Caco-2 (cell line): ENCODE measurements at regions not wholly inside any gene's neighbourhood (a gene's known extent, or its start where the extent isn't known, plus 50 kb on each side); places are given as distances from the start of the nearest gene placed in this dataset.

Source experiments
- BruUV-seq: library from RNA; stranded (reverse); fragments of 400-500 nt; replicated peaks from 2 replicates; lab custom pipeline; 2021; lab: Mats Ljungman, UMichigan
- CTCF ChIA-PET: fragments of 300-600 bp; sonication (Branson Sonifier 250); formaldehyde crosslinking; loops from one replicate; lab custom pipeline; 2022; ENCODE audit warnings: antibody characterized with exemption; lab: Charles Lee
- POLR2A ChIA-PET: fragments of 300-600 bp; sonication (Branson Sonifier 250); formaldehyde crosslinking; loops from one replicate; lab custom pipeline; 2022; ENCODE audit warnings: antibody characterized with exemption; lab: Charles Lee
- DNase-seq, 2 experiments: peaks; one replicate each; pipeline versions ENCODE4 v3.0.0 to v3.0.0-alpha.2; 2020 to 2022
- H3K27me3 ChIP-seq: replicated peaks from 2 replicates; pipeline ENCODE4 v1.6.0; 2011; ENCODE audit warnings: low read length; ENCODE audit not compliant: control insufficient read depth, insufficient read depth
- H3K36me3 ChIP-seq: 2 replicates; pipeline ENCODE4 v1.5.1; 2011; ENCODE audit warnings: low read length; ENCODE audit not compliant: control insufficient read depth, insufficient read depth
- H3K4me1 ChIP-seq: fragments of 250-450 bp; sonication (Bioruptor Pico); 2 replicates; pipeline ENCODE4 v1.5.1; 2020; ENCODE audit warnings: mild to moderate bottlenecking
- H3K4me3 ChIP-seq: 2 replicates; pipeline ENCODE4 v1.5.1; 2011; ENCODE audit warnings: low read depth, mild to moderate bottlenecking, control low read depth, low read length
- H3K9me3 ChIP-seq: fragments of 250-450 bp; sonication (Bioruptor Pico); 2 replicates; pipeline ENCODE4 v1.5.1; 2020; ENCODE audit warnings: mild to moderate bottlenecking, moderate library complexity
- H3K27ac Mint-ChIP-seq: one replicate; pipeline ENCODE4 v1.8.0; 2022; ENCODE audit warnings: mixed read lengths; ENCODE audit not compliant: unreplicated experiment
- H3K27me3 Mint-ChIP-seq: one replicate; pipeline ENCODE4 v1.8.0; 2022; ENCODE audit warnings: mixed read lengths; ENCODE audit not compliant: insufficient read depth, unreplicated experiment
- H3K36me3 Mint-ChIP-seq: one replicate; pipeline ENCODE4 v1.8.0; 2022; ENCODE audit warnings: mild to moderate bottlenecking, mixed read lengths; ENCODE audit not compliant: insufficient read depth, unreplicated experiment
- H3K4me1 Mint-ChIP-seq: one replicate; pipeline ENCODE4 v1.8.0; 2022; ENCODE audit warnings: low read depth, mixed read lengths; ENCODE audit not compliant: unreplicated experiment
- H3K4me3 Mint-ChIP-seq: one replicate; pipeline ENCODE4 v1.8.0; 2022; ENCODE audit warnings: mild to moderate bottlenecking, moderate library complexity, mixed read lengths; ENCODE audit not compliant: unreplicated experiment
- H3K9me3 Mint-ChIP-seq: one replicate; pipeline ENCODE4 v1.8.0; 2022; ENCODE audit warnings: mixed read lengths; ENCODE audit not compliant: unreplicated experiment
- CTCF ChIP-seq, 2 experiments: fragments of 200-600 bp in 1 of 2; IDR thresholded peaks; 1 replicate in 1 of 2; 2 replicates in 1 of 2; pipeline versions ENCODE4 v1.5.1 to v1.8.0; 2011 to 2022; ENCODE audit warnings: antibody characterized with exemption in 1 of 2, control low read depth in 1 of 2, inconsistent platforms in 1 of 2, low read depth in 1 of 2, low read length in 1 of 2, mild to moderate bottlenecking in 1 of 2, moderate library complexity in 1 of 2; ENCODE audit not compliant: insufficient read depth in 1 of 2, severe bottlenecking in 1 of 2, unreplicated experiment in 1 of 2
- intact Hi-C: fragments of 100-400 bp; cut with micrococcal nuclease; formaldehyde crosslinking; loops from one replicate; pipeline ENCODE4 v1.10.0; 2022; ENCODE audit not compliant: unreplicated experiment

- intact Hi-C loops = no loop called here
- ChIA-PET CTCF (no interaction called here), POLR2A (no interaction called here)
- Histone ChIP-seq H3K4me1 (no peaks in the 10 kb centered on the region), H3K4me3 (no peak overlapping the region), H3K9me3 (no peaks in the 10 kb centered on the region), H3K27me3 (no peaks in the 10 kb centered on the region), H3K36me3 (no peaks in the 10 kb centered on the region)
- no peak for TF ChIP-seq CTCF (IDR thresholded peaks at IDR 0.05; ENCODE audit: insufficient read depth in 1 of 2, low read depth in 1 of 2, low read length in 1 of 2, severe bottlenecking in 1 of 2, unreplicated experiment in 1 of 2)
- no TSS peak for BruUV-seq
- DNase-seq = no peak
- no peaks in the 10 kb centered on the region for H3K36me3 Mint-ChIP-seq
- H3K9me3 Mint-ChIP-seq = no peaks in the 10 kb centered on the region
- no peaks in the 10 kb centered on the region for H3K27me3 Mint-ChIP-seq
- no peak overlapping the region for H3K27ac Mint-ChIP-seq
- H3K4me3 Mint-ChIP-seq = no peak overlapping the region
- no peaks in the 10 kb centered on the region for H3K4me1 Mint-ChIP-seq
These were observed 76.2 kb downstream of the IGLL1 start for GRCh38 chr22:23503736-23504440.

GRCh38 chr22:23503142-23503541, 76.9 kb downstream of the IGLL1 start:
- no peak for TF ChIP-seq CTCF (IDR thresholded peaks at IDR 0.05; ENCODE audit: insufficient read depth in 1 of 2, low read depth in 1 of 2, low read length in 1 of 2, severe bottlenecking in 1 of 2, unreplicated experiment in 1 of 2)
- ChIA-PET POLR2A (no interaction called here), CTCF (no interaction called here)
- H3K36me3 ChIP-seq = no peaks in the 10 kb centered on the region
- BruUV-seq = no TSS peak
- Mint-ChIP-seq H3K9me3 (no peaks in the 10 kb centered on the region), H3K36me3 (no peaks in the 10 kb centered on the region), H3K4me1 (no peaks in the 10 kb centered on the region), H3K27me3 (no peaks in the 10 kb centered on the region), H3K27ac (no peak overlapping the region), H3K4me3 (no peak overlapping the region)
- DNase-seq = no peak
- intact Hi-C loops = no loop called here
- H3K27me3 ChIP-seq = no peaks in the 10 kb centered on the region
- H3K4me3 ChIP-seq = no peak overlapping the region
- H3K4me1 ChIP-seq = no peaks in the 10 kb centered on the region
- H3K9me3 ChIP-seq = no peaks in the 10 kb centered on the region

GRCh38 chr22:23501708-23502107, 78.4 kb downstream of the IGLL1 start:
- Mint-ChIP-seq H3K9me3 (no peaks in the 10 kb centered on the region), H3K4me3 (no peak overlapping the region), H3K4me1 (no peaks in the 10 kb centered on the region), H3K27me3 (no peaks in the 10 kb centered on the region), H3K36me3 (no peaks in the 10 kb centered on the region), H3K27ac (no peak overlapping the region)
- no peaks in the 10 kb centered on the region for H3K27me3 ChIP-seq
- H3K4me1 ChIP-seq = no peaks in the 10 kb centered on the region
- no peaks in the 10 kb centered on the region for H3K9me3 ChIP-seq
- no peak for TF ChIP-seq CTCF (IDR thresholded peaks at IDR 0.05; ENCODE audit: insufficient read depth in 1 of 2, low read depth in 1 of 2, low read length in 1 of 2, severe bottlenecking in 1 of 2, unreplicated experiment in 1 of 2)
- DNase-seq = no peak
- H3K36me3 ChIP-seq = no peaks in the 10 kb centered on the region
- ChIA-PET CTCF (no interaction called here), POLR2A (no interaction called here)
- intact Hi-C loops = no loop called here
- BruUV-seq = no TSS peak
- H3K4me3 ChIP-seq = no peak overlapping the region
